ENCODE measurements at regions not wholly inside any gene's neighbourhood (a gene's known extent, or its start where the extent isn't known, plus 50 kb on each side); places are given as distances from the start of the nearest gene placed in this dataset.

- TF ChIP-seq CTCF (conservative IDR thresholded peaks at IDR 0.05) (no peak), ZFX (IDR thresholded peaks at IDR 0.05) (no peak)
Observed at GRCh38 chr9:30197453-30197852, 2187.0 kb upstream of the ACO1 start.

Data from C4-2B (cell line).